ENCODE measurements at regions not wholly inside any gene's neighbourhood (a gene's known extent, or its start where the extent isn't known, plus 50 kb on each side); places are given as distances from the start of the nearest gene placed in this dataset.

- H3K9me3 Mint-ChIP-seq (ENCODE audit: low read depth, unreplicated experiment) = no peaks in the 10 kb centered on the region
- CTCF ChIA-PET = interaction anchor here (0.7 kb wide), 1 partner anchor 289 kb away, joined by 3 read pairs; no protein-coding TSS in a partner anchor
- H3K36me3 Mint-ChIP-seq (ENCODE audit: insufficient read depth, unreplicated experiment) = no peaks in the 10 kb centered on the region
- H3K27me3 Mint-ChIP-seq (ENCODE audit: unreplicated experiment) = peaks cover 49% of the 10 kb centered on the region
- no peak for TF ChIP-seq CTCF (IDR thresholded peaks at IDR 0.05; ENCODE audit: unreplicated experiment)
- H3K4me1 Mint-ChIP-seq (ENCODE audit: low read depth, unreplicated experiment) = no peaks in the 10 kb centered on the region
- H3K4me3 Mint-ChIP-seq (ENCODE audit: low read depth, unreplicated experiment) = no peak overlapping the region
- intact Hi-C loops (cut with micrococcal nuclease; ENCODE audit: unreplicated experiment) = no loop called here
- H3K27ac Mint-ChIP-seq (ENCODE audit: unreplicated experiment) = no peak overlapping the region
- BruUV-seq (replicated peaks) = no TSS peak
- no peak for DNase-seq
These were observed 85.9 kb upstream of the IGF1R start for GRCh38 chr15:98562331-98562937.

- Mint-ChIP-seq H3K9me3 (ENCODE audit: low read depth, unreplicated experiment) (no peaks in the 10 kb centered on the region), H3K4me3 (ENCODE audit: low read depth, unreplicated experiment) (no peak overlapping the region), H3K27ac (ENCODE audit: unreplicated experiment) (no peak overlapping the region), H3K36me3 (ENCODE audit: insufficient read depth, unreplicated experiment) (no peaks in the 10 kb centered on the region), H3K27me3 (ENCODE audit: unreplicated experiment) (peaks cover 50% of the 10 kb centered on the region), H3K4me1 (ENCODE audit: low read depth, unreplicated experiment) (no peaks in the 10 kb centered on the region)
- BruUV-seq (replicated peaks) = no TSS peak
- intact Hi-C loops (cut with micrococcal nuclease; ENCODE audit: unreplicated experiment) = no loop called here
- DNase-seq = no peak
- CTCF ChIA-PET = interaction anchor here (0.8 kb wide), 1 partner anchor 385 kb away, joined by 3 read pairs; no protein-coding TSS in a partner anchor
- TF ChIP-seq CTCF (IDR thresholded peaks at IDR 0.05; ENCODE audit: unreplicated experiment) = no peak
These were observed 82.8 kb upstream of the IGF1R start for GRCh38 chr15:98565566-98565965.

GRCh38 chr15:98567951-98568350 lies 80.4 kb upstream of the IGF1R start:
- peaks cover 34% of the 10 kb centered on the region for H3K27me3 Mint-ChIP-seq (ENCODE audit: unreplicated experiment)
- intact Hi-C loops (cut with micrococcal nuclease; ENCODE audit: unreplicated experiment) = no loop called here
- H3K36me3 Mint-ChIP-seq (ENCODE audit: insufficient read depth, unreplicated experiment) = no peaks in the 10 kb centered on the region
- H3K27ac Mint-ChIP-seq (ENCODE audit: unreplicated experiment) = no peak overlapping the region
- no peak for TF ChIP-seq CTCF (IDR thresholded peaks at IDR 0.05; ENCODE audit: unreplicated experiment)
- CTCF ChIA-PET = interaction anchor here (1.1 kb wide), 2 partner anchors 10 to 14 kb away, joined by 3 read pairs; no protein-coding TSS in a partner anchor
- no peak for DNase-seq
- H3K4me1 Mint-ChIP-seq (ENCODE audit: low read depth, unreplicated experiment) = no peaks in the 10 kb centered on the region
- BruUV-seq (replicated peaks) = no TSS peak
- H3K4me3 Mint-ChIP-seq (ENCODE audit: low read depth, unreplicated experiment) = no peak overlapping the region
- H3K9me3 Mint-ChIP-seq (ENCODE audit: low read depth, unreplicated experiment) = no peaks in the 10 kb centered on the region

- CTCF ChIA-PET = interaction anchor here (1.1 kb wide), 2 partner anchors 10 to 14 kb away, joined by 3 read pairs; no protein-coding TSS in a partner anchor
- intact Hi-C loops (cut with micrococcal nuclease; ENCODE audit: unreplicated experiment) = no loop called here
These were observed 79.8 kb upstream of the IGF1R start for GRCh38 chr15:98568382-98569017.

More at GRCh38 chr15:98568382-98569017, 79.8 kb upstream of the IGF1R start:
- Mint-ChIP-seq H3K4me1 (ENCODE audit: low read depth, unreplicated experiment) (no peaks in the 10 kb centered on the region), H3K36me3 (ENCODE audit: insufficient read depth, unreplicated experiment) (no peaks in the 10 kb centered on the region), H3K4me3 (ENCODE audit: low read depth, unreplicated experiment) (no peak overlapping the region), H3K27me3 (ENCODE audit: unreplicated experiment) (peaks cover 34% of the 10 kb centered on the region), H3K27ac (ENCODE audit: unreplicated experiment) (no peak overlapping the region), H3K9me3 (ENCODE audit: low read depth, unreplicated experiment) (no peaks in the 10 kb centered on the region)
- peak; percentile 58 for TF ChIP-seq CTCF (IDR thresholded peaks at IDR 0.05; ENCODE audit: unreplicated experiment)
- BruUV-seq (replicated peaks) = no TSS peak
- no peak for DNase-seq
